ENCODE measurements at regions not wholly inside any gene's neighbourhood (a gene's known extent, or its start where the extent isn't known, plus 50 kb on each side); places are given as distances from the start of the nearest gene placed in this dataset.

- no peak for TF ChIP-seq POLR2A (IDR thresholded peaks at IDR 0.05; ENCODE audit: low read length)
- TF ChIP-seq GATA1 (IDR thresholded peaks at IDR 0.05; ENCODE audit: low read depth, low read length) = no peak
Measured at GRCh38 chr4:101604976-101605375, 185.6 kb upstream of the BANK1 start.
